NCI-H82 treated with DMSO at 0.1 percent for 48 hours (cell line): ENCODE measurements at regions not wholly inside any gene's neighbourhood (a gene's known extent, or its start where the extent isn't known, plus 50 kb on each side); places are given as distances from the start of the nearest gene placed in this dataset.
"Not testable (repeated sequence)": the region's sequence is repeated elsewhere in the genome, so short reads cannot be mapped to it uniquely, and the experiment has no call there.

Experiments used
- DNase-seq: peaks from one replicate; lab custom pipeline; 2025; ENCODE audit not compliant: unreplicated experiment; lab: John Stamatoyannopoulos, UW

- DNase-seq = no peak
Measured at GRCh38 chr12:46942579-46942978, 116.8 kb upstream of the SLC38A4 start.

- no peak for DNase-seq
Measured at GRCh38 chr12:46944088-46944487, 118.3 kb upstream of the SLC38A4 start.

- no peak for DNase-seq
Measured at GRCh38 chr12:46944771-46945170, 119.0 kb upstream of the SLC38A4 start.

GRCh38 chr12:46945591-46945990 lies 119.8 kb upstream of the SLC38A4 start:
- no peak for DNase-seq

GRCh38 chr12:46946137-46946536 lies 120.3 kb upstream of the SLC38A4 start:
- no peak for DNase-seq

- no peak for DNase-seq
Measured at GRCh38 chr12:46948936-46949545, 123.2 kb upstream of the SLC38A4 start.

- no peak for DNase-seq
Measured at GRCh38 chr12:46950094-46950493, 124.3 kb upstream of the SLC38A4 start.

GRCh38 chr12:46952880-46953483 lies 126.4 kb upstream of the PCED1B start:
- no peak for DNase-seq

- no peak for DNase-seq
Measured at GRCh38 chr12:46956451-46957035, 122.9 kb upstream of the PCED1B start.

- no peak for DNase-seq
Measured at GRCh38 chr12:46958053-46958452, 121.4 kb upstream of the PCED1B start.

GRCh38 chr12:46958599-46959290 lies 120.7 kb upstream of the PCED1B start:
- DNase-seq = no peak

GRCh38 chr12:46959502-46959901 lies 119.9 kb upstream of the PCED1B start:
- no peak for DNase-seq

- DNase-seq = no peak
Measured at GRCh38 chr12:46960681-46961080, 118.7 kb upstream of the PCED1B start.

- DNase-seq = no peak
Measured at GRCh38 chr12:46963191-46963590, 116.2 kb upstream of the PCED1B start.

- DNase-seq = no peak
Measured at GRCh38 chr12:46963977-46964971, 115.1 kb upstream of the PCED1B start.

- DNase-seq = no peak
Measured at GRCh38 chr12:46965137-46965536, 114.3 kb upstream of the PCED1B start.

- no peak for DNase-seq
Measured at GRCh38 chr12:46965880-46966279, 113.5 kb upstream of the PCED1B start.

GRCh38 chr12:46970636-46971035 lies 108.8 kb upstream of the PCED1B start:
- DNase-seq = no peak

GRCh38 chr12:46973937-46974336 lies 105.5 kb upstream of the PCED1B start:
- DNase-seq = not testable (repeated sequence)

GRCh38 chr12:46977871-46978375 lies 101.5 kb upstream of the PCED1B start:
- no peak for DNase-seq

- no peak for DNase-seq
Measured at GRCh38 chr12:46981622-46982021, 97.8 kb upstream of the PCED1B start.
